Spinal cord (tissue), 9 donors: ENCODE measurements at regions not wholly inside any gene's neighbourhood (a gene's known extent, or its start where the extent isn't known, plus 50 kb on each side); places are given as distances from the start of the nearest gene placed in this dataset.
"Not testable (repeated sequence)": the region's sequence is repeated elsewhere in the genome, so short reads cannot be mapped to it uniquely, and the experiment has no call there.

Source experiments
- DNase-seq, 6 donors: peaks; one replicate each; pipeline versions ENCODE4 v3.0.0 to v3.0.0-alpha.2; 2013 to 2015; ENCODE audit warnings: low spot score in 6 of 6, low read depth in 4 of 6
- H3K27ac ChIP-seq: one replicate; pipeline ENCODE4 v1.5.1; 2013; ENCODE audit warnings: low read depth, low read length, control low read depth
- H3K27me3 ChIP-seq: one replicate; pipeline ENCODE4 v1.6.1; 2013; ENCODE audit warnings: low read length; ENCODE audit not compliant: control insufficient read depth, insufficient read depth
- H3K36me3 ChIP-seq: one replicate; pipeline ENCODE4 v1.6.1; 2013; ENCODE audit warnings: low read length; ENCODE audit not compliant: control insufficient read depth, insufficient read depth
- H3K4me1 ChIP-seq: one replicate; pipeline ENCODE4 v1.6.1; 2013; ENCODE audit warnings: low read length; ENCODE audit not compliant: control insufficient read depth, insufficient read depth
- H3K4me3 ChIP-seq: one replicate; pipeline ENCODE4 v1.5.1; 2013; ENCODE audit warnings: low read depth, low read length, control low read depth
- H3K9me3 ChIP-seq: one replicate; pipeline ENCODE4 v1.6.1; 2013; ENCODE audit warnings: low read length; ENCODE audit not compliant: control insufficient read depth, insufficient read depth
- WGBS: methylation state at CpG from one replicate; pipeline ENCODE4 v1.1.5; 2013; ENCODE audit warnings: missing lambda C conversion rate; ENCODE audit not compliant: insufficient coverage; 5-methylcytosine and 5-hydroxymethylcytosine counted together
- donor health status: healthy.

DNA sequence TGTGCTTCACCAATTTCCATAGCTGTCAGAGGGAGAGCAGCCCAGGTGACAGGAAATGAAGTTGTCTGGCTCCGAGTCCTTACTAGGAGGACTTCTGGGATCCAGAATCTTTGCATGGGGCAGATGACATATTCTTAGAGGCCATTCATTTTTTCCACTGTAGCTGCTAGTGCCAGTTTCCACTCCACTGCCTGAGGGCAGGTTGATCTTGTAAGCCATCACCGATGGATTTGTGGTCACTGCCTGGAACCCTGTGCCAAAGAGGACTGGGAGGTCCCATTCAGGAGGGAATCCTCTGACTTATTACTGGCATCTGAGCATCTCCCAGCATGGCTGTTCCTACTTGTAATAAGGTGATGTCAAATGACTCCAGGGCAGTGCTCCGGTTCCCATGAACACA, 144.1 kb upstream of the KCNJ18 start:
- WGBS, result 76% methylated on average over 2 of the region's 3 CpGs
- H3K27ac ChIP-seq, result no peak overlapping the region
- no peak overlapping the region for H3K4me3 ChIP-seq
- no peak for DNase-seq
- H3K9me3 ChIP-seq, result no peaks in the 10 kb centered on the region
- no peaks in the 10 kb centered on the region for H3K27me3 ChIP-seq
- H3K36me3 ChIP-seq, result peaks cover 12% of the 10 kb centered on the region
- peaks cover 9% of the 10 kb centered on the region for H3K4me1 ChIP-seq

DNA sequence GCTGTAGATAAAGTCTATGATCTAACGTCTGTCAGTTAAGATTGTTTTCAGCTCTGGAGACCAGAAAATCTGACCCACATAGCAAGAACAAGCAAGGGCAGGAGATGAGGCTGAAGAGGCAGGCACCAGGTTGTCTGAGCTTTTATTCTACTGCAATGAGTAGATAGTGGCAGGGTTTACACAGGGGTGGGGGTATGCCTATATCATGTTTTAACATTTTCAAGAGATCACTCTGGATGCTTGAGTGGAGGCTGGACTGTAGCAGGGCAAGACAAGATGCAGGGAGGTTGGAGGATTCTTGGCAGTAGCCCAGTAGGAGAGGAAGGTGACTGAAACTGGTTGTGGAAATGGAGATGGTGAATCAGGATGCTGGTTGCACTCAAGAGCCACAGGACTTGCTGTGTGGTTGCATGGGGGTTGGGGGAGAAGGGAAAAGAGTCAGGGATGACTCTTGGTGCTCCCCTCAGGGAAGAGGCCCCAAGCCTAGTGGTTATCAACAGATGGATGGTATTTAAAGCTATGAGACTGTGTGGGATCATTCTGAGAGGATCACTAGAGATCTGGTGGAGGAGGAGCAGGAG, 143.1 kb upstream of the KCNJ18 start:
- Histone ChIP-seq H3K4me3 (no peak overlapping the region), H3K27ac (no peak overlapping the region), H3K36me3 (peaks cover 9% of the 10 kb centered on the region), H3K4me1 (peaks cover 9% of the 10 kb centered on the region), H3K9me3 (no peaks in the 10 kb centered on the region), H3K27me3 (no peaks in the 10 kb centered on the region)
- WGBS, result no CpG with 5 or more reads among the region's 1 CpG
- no peak for DNase-seq

DNA sequence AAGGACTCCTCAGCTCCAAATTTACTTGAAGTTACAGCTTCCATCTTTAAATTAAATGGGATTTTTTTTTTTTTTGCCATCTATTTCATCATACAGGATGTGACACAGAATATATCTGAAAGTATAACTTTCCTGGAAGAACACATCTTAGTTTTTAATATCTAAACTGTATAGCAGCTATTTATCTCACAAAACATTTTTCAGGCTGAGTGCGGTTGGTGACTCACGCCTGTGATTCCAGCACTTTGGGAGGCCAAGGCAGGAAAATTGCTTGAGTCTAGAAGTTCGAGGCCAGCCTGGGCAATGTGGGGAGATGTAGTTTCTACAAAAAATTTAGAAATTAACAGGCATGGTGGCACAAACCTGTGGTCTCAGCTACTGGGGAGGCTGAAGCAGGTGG, 142.3 kb upstream of the KCNJ18 start:
- not testable (repeated sequence) for H3K9me3 ChIP-seq, H3K27me3 ChIP-seq, H3K4me3 ChIP-seq, H3K4me1 ChIP-seq, H3K36me3 ChIP-seq, DNase-seq, H3K27ac ChIP-seq
- WGBS, result 90% methylated on average over 3 of the region's 3 CpGs

DNA sequence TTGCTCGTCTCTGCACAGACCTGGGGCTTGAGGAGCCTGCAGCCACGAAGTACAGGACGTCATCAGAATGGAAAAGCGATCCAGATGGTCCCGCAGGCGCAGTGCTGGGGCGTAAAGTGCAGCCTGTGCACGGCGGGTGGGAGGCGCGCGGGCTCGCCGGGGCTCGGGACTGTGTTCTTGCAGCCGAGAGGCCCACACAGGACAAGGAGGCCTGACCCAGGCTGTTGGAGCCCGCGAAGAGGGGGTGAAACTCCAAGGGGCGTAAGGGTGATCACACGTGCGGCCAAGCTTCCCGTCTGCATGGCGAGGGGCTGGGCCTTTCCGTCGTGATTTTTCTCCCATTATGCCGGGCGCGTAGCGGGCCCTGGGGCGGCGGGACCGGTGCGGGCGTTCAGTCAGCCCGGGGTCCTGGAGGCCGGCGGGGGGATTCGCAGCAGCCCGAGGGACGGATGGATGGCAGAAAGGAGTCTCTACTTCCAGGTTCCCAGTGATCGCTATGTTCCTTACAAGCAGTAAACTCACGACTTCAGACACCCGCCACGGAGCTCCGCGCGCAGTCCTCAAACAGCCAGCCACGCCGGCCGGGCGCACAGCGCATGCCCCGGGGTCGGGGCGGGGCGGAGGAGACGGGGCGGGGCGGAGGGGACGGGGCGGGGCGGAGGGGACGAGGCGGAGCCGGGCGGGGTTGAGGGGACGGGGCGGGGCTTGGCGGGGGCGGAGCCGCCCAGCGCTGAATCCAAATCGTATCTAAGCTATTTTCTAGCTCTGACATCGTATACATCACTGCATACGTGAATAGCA, 141.0 kb upstream of the KCNJ18 start:
- WGBS, result under 1% methylated on average over 67 of the region's 75 CpGs
- Histone ChIP-seq H3K4me3 (peak overlapping the region; percentile 57), H3K27ac (peak overlapping the region; percentile 47)

DNA sequence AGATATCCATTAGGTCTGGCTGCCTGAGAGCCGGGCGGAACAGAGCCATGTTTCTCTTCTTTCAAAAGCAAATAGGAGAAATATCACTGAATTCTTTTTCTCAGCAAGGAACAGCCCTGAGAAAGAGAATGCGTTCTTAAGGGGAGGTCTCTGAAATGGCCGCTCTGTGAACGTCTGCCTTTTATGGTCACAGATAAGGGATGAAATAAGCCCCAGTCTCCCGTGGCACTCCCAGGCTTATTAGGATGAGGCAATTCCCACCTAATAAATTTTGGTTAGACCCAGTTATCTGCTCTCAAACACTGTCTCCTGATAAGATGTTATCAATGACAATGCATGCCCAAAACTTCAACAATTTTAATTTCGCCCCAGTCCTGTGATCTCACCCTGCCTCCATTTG, 133.4 kb upstream of the KCNJ18 start:
- DNase-seq, H3K4me3 ChIP-seq, H3K4me1 ChIP-seq, H3K9me3 ChIP-seq, H3K27ac ChIP-seq, H3K27me3 ChIP-seq, H3K36me3 ChIP-seq: not testable (repeated sequence)
- 100% methylated on average over 3 of the region's 7 CpGs for WGBS

More for the DNA sequence above, 141.0 kb upstream of the KCNJ18 start:
- peaks cover 9% of the 10 kb centered on the region for H3K4me1 ChIP-seq
- H3K9me3 ChIP-seq, result no peaks in the 10 kb centered on the region
- H3K36me3 ChIP-seq, result peaks cover 4% of the 10 kb centered on the region
- DNase-seq, result peak; percentile 62 to 96 (median 78)
- H3K27me3 ChIP-seq, result no peaks in the 10 kb centered on the region

DNA sequence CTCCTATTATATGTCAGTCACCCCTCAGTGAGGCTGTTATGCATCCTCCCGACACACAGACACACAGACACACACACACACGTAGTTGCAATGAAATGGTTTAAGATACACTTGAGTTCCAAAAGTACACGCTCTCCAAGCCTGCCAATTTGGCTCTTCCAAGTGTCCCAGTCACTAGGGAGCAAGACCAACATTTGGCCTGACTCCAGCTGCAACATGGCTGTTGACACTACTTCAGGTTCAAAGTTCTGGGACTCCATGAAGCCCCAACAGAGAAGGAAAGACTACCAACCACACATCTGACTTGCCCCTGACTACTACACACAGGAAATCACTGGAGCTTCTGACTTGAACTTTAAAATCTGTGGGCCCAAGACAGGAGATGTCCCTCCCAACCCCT, 128.1 kb upstream of the KCNJ18 start:
- H3K27ac ChIP-seq, result no peak overlapping the region
- H3K9me3 ChIP-seq, result no peaks in the 10 kb centered on the region
- H3K27me3 ChIP-seq, result no peaks in the 10 kb centered on the region
- WGBS, result no CpG with 5 or more reads among the region's 3 CpGs
- DNase-seq, result no peak
- H3K4me3 ChIP-seq, result no peak overlapping the region
- H3K4me1 ChIP-seq, result no peaks in the 10 kb centered on the region
- no peaks in the 10 kb centered on the region for H3K36me3 ChIP-seq

DNA sequence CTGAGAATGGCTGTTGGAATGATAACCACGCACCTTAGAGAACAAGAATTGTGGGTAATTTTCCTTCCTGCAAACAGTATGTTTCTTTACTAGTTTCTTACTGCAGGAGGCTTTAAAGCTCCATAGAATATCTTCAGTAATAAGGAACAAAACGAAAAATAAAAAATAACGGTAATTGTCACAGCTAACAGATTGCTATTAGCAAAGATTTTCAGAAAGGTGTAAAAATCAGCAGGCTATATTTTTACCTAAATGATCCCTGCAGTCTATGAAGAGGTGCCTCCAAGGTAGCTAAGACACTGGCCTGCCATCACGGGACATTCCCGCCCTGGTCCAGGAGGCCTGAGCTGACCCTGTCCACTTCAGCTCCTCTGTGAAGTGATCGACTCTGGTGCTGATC, 127.6 kb upstream of the KCNJ18 start:
- not testable (repeated sequence) for H3K36me3 ChIP-seq, H3K27ac ChIP-seq, H3K4me3 ChIP-seq, DNase-seq, H3K9me3 ChIP-seq, H3K4me1 ChIP-seq, H3K27me3 ChIP-seq
- 89% methylated on average over 3 of the region's 6 CpGs for WGBS

DNA sequence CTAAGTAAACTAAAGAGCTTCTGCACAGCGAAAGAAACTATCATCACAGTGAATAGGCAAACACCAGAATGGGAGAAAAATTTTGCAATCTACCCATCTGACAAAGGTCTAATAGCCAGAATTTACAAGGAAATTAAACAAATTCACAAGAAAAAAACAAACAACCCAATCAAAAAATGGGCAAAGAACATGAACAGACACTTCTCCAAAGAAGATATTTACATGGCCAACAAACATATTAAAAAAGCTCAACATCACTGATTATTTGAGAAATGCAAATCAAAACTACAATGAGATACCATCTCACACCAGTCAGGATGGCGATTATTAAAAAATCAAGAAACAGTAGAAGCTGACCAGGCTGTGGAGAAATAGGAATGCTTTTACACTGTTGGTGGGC, 121.9 kb upstream of the KCNJ18 start:
- H3K4me1 ChIP-seq, H3K36me3 ChIP-seq, H3K4me3 ChIP-seq, DNase-seq, H3K27me3 ChIP-seq, H3K9me3 ChIP-seq, H3K27ac ChIP-seq: not testable (repeated sequence)
- WGBS, result no CpG with 5 or more reads among the region's 2 CpGs

DNA sequence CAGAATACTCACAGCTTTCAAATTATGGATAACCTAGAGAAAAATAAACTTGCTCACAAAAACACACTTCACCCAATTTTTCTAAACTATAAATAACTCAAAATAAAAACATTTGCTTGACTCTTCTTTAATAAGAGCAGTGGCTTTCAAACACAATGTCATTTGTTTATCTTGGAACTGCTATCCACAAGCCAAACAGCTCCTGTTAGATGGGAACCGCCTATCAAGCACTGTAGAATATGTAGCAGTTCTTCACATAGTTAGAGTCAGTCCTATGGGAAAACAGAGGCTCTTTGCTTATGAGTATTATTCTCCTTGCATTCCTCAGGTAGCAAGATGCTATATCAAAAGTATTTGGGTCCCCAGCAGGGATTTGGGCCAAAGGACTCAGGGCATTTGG, 120.2 kb upstream of the KCNJ18 start:
- H3K4me1 ChIP-seq, H3K4me3 ChIP-seq, H3K27ac ChIP-seq, H3K9me3 ChIP-seq, DNase-seq, H3K36me3 ChIP-seq, H3K27me3 ChIP-seq: not testable (repeated sequence)
- WGBS, result no CpG with 5 or more reads among the region's 1 CpG

DNA sequence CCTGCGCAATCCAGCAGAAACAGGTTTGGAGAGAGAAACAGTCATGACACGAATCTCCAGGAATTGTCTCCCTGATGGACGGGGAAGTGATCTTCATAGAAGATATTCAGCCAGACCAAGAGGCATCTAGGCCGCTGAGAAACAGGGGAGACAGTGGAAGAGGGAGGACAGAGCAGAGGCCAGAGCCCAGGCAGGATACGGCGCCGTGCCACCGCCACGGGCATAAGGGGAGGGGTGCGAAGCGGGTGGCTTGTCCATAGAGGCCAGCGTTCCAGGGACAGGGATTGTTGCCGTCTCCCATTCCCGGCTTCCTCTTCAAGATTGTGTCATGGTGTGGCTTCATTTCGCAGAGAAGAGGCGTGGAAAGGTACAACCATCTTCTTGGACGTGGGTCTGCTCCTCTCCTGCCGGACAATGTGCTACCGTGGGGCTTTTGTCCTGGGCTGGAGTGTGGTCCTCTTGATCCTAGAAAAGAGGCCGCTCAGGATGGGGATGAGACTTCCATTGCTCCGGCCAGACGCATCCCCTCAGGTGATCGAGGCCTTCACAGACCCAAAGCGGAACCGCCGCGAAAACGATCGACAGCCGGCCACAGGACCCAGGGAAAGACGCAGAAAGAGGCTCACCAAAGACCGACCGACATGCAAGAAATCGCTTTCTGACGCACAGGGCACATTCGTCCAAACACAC, 118.9 kb upstream of the KCNJ18 start:
- WGBS, result 73% methylated on average over 25 of the region's 36 CpGs
- not testable (repeated sequence) for H3K36me3 ChIP-seq, H3K27me3 ChIP-seq, H3K9me3 ChIP-seq, H3K4me1 ChIP-seq, H3K27ac ChIP-seq, DNase-seq
- H3K4me3 ChIP-seq, result peak overlapping the region; percentile 44
